Hippocampal formation (tissue), 2 donors: ENCODE measurements at regions not wholly inside any gene's neighbourhood (a gene's known extent, or its start where the extent isn't known, plus 50 kb on each side); places are given as distances from the start of the nearest gene placed in this dataset.
A peak's percentile ranks its signal among the peaks of the same experiment; 100 is the strongest.

Source experiments
- DNase-seq, 2 donors: peaks; one replicate each; lab custom pipeline; 2025; lab: John Stamatoyannopoulos, UW

DNA sequence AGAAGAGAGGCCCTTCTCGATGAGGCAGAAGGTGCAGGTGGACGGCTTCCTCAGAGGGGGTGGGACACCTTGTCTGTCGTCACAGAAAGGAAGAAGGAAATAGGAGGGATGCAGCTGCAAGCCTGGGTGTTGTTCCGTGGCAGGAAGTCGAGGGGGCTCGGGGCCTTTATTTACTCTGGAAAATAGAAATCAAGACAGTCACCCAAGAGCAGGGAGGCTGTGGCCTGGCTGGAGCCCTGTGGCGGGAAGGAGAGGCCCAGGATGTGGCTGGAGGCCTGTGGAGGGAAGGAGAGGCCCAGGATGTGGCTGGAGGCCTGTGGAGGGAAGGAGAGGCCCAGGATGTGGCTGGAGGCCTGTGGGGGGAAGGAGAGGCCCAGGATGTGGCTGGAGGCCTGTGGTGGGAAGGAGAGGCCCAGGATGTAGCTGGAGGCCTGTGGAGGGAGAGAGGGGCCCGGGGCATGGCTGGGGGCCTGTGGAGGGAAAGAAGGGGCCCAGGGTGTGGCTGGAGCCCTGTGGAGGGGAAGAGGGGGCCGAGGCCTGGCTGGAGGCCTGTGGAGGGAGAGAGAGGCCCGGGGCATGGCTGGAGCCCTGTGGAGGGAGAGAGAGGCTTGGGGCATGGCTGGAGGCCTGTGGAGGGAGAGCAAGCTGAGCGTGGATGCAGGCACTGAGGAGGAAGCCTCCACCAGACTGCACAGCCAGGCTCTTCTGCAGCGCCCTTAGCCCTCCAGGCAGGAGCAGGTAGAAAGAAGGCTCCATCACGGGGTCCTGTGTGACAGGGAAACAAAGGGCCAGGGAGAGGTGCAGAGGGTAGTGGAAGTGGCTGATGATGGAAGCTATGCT lies 97.3 kb upstream of the SFMBT2 start:
- no peak for DNase-seq

DNA sequence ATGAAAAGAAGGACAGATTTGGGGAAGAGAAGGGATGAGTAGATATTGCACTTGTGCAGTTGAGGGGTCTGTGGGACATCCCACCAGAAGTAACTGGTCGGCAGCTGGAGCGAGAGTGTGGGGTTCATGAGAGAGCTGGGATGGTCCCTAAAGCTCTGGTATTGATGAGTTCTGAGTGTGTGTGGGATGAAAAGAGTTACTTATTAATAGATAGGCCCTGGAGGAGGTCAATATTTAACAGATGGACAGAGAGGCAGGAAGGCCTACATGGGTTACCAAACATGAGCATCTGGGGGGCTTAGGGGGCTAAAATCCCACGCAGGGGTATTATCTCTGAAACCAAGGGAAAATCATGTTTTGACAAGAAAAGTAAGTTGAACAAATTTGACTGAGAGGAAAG lies 95.7 kb upstream of the SFMBT2 start:
- no peak for DNase-seq

DNA sequence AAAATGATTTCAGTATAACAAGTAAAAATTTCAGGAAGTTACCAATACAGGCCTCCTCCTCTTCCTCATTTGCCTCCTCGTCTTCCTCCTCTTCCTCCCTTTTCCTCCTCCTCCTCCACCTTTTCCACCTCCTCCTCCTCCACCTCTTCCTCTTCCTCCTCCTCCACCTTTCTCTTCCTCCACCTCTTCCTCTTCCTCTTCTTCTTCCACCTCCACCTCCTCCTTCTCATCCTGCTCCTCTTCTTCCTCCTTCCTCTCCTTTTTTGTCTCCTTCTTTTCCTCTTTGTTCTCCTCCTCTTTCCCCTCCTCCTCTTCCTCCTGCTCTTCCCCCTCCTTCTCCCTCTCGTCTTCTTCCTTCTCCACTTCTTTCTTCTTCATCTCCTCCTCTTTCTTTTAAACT lies 94.4 kb upstream of the SFMBT2 start:
- DNase-seq = no peak

DNA sequence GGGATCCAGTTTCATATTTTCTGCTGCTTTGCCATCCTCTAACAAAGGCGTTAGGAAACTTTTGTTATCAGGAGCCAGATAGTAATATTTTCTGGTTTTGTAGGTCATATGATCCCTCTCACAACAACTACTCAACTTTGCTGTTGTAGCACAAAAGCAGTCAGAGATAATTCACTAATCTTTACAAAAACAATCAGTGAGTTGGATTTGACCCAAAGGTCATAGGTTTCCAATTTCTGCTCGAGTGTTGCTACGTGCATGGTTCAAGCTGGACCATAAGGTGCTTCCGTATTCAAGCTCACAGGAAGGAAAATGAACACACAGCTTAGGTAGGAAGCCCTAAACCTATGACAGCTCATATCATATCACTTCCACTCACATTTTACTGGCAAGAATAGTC lies 92.4 kb upstream of the SFMBT2 start:
- DNase-seq = no peak

DNA sequence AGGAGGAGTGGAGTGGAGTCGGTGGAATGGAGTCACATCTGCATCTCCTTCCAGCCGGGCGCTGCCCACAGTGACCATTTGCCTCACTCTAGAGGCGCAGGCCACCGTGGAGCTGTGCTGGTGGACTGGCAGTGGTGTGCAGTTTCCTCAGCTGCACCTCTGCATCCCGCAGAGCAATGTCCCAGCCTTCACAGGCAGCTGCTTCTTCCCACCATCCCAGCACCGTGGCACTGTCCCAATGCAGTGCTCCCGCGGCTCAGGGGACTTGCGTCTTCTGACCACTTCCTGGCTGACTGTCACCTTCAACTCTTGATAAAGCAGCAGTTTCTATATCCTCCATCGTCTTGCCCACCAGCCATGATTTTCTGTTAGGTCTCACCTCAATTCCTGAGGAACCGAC lies 90.3 kb upstream of the SFMBT2 start:
- DNase-seq = no peak

DNA sequence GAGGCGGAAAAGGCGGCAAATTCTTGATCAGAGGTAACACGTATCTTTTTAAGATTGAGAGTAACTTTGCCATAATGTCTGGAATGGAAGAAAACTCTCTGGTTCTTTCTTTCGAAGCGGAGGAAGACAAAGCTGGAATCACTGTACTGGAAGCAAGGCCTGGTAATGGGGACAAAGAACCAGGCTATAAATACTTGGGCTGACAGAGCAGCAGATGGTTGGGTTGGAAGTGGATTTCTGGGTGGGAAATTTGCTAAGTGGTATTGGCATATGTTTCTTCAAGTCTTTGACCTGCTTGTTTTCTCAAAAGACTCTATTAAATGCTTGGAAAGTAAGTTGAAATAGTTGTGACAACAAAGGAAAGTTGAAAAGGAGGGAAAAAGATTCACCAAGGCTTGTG lies 87.3 kb upstream of the SFMBT2 start:
- DNase-seq = no peak

DNA sequence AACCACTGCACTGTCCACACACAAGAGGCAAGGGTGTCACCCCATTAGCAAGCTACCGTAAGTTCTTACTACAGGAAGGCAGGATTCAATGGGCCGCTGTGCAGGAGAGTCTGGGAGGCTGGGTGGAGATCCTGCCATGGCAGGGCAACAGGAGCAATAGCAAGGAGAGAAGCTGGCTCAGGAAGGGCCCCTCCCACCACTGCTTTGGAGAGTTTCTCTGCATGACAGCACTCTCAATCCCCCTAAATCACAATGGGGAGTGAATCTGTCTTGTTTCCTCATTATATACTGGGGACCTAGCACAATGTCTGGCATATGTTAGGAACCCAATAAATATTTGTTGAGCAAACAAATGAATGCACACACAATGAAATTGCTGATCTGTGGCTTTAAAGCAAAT lies 83.2 kb upstream of the SFMBT2 start:
- no peak for DNase-seq

DNA sequence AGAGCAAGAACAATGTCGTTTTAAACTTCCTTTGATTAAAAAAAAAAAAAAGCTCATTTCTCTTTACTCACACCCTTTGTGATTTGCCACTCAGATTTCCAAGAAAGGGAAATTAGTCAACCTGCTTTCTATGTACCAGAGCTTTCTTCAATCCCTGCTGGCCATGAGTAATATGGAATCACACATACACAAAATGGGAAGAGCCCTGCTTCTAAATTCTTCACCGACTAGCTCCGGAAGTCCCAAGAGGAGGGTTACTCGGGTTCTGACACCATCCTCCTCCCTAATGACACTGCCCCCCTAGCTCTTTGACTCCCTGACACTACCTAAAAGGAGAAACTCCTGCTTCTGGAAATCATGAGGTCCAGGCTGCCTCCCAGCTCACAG lies 81.8 kb upstream of the SFMBT2 start:
- no peak for DNase-seq

DNA sequence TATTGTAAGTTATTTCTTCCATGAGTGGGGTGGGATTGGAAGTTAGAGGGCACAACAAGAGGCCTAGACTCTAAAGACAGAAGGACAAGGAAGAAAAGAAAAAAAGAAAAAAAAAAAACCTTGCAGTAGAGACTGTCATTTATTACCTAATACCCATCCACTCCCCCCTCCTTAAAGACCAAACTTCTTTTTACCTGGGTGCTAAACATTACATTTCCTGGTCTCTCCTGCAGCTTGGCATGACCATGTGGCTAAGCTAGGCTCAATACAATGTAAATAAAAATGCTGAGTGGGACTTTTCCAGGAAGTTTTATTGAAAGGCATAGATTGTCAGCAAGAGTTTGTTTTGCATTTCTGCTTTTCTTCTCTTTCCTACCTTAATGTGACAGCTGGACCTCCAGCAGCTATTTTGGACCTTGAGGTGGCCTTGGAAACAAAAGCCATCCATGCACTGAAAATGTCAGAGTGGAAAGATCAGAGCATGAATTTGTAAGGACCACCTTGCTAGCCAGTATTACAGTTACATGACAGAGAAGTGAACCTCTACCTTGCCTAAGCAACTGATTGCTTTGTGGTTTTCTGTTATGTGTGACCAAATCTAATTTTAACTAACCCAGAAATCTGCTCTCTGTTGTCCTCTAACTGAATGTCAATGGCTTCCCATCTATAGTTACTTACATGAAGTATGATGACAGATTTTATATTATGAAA lies 81.3 kb upstream of the SFMBT2 start:
- DNase-seq = no peak

DNA sequence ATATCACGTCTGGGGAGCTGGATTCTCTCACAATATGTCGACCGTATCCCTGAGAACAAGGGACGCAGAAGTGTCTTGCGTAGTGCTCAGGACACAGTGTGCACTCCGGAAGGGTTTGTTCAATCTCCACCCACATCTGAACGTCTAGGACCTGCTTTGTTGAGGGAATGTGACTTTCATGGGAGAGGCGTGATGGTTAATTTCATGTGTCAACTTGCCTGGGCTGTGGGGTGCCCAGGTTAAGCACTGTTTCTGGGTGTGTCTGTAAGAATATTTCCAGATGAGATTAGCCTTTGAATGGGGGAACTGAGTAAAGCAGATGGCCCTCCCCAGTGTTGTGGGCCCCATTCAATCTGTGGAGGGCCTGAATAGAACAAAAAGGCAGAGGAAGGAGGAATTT lies 80.4 kb upstream of the SFMBT2 start:
- no peak for DNase-seq

DNA sequence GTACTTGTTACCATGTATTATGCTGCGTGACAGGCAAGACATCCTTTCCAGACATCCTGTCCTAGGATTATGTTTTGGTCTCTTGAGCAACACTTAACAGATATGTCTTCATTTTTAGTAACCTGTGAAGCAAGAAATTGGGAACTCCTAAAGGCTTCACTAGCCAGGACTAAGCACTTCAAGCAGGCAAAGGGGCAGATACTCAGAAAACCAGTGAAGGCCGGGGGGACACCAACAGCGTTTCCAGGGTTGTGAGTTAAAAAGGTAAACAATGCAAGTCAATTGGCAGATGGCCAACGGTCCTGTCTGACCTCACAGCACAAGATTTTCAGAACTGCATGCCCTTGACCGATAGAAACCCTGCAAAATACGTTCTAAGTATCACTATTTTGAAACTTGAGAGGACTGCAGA lies 77.6 kb upstream of the SFMBT2 start:
- DNase-seq = no peak

DNA sequence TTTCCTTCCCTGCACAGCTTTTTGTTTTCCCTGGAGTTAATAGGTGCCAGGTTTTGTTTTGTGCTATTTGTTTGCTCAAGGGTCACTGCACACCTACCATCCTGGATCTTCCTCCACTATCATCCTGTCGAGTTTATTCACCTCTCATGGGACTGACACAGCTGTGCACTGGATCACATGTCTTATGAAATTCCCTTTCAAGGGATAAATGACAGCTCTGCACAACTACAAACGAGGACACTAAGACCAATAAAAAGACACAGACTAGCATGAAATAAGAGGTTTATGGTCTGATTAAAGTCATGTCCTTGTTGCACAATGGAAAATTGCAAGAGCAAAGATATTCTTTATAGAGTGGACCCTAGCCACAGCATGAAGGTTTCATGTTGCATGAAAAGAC lies 76.7 kb upstream of the SFMBT2 start:
- DNase-seq = no peak

DNA sequence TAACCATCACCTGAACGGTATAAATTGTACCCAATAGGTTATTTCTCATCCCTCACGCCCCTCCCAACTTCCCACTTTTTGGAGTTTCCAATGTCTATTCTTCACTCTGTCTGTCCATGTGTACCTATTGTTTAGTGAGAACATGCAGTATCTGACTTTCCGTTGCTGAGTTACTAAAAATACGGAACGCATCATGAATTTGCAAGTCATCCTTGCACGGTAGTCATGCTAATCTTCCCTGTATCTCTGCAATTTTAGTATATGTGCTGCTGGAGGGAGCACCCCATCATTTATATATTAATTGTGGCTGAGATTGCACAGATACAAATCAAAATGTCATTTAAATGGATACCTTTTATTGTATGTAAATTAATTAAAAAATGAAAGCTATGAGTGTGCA lies 75.7 kb upstream of the SFMBT2 start:
- no peak for DNase-seq

DNA sequence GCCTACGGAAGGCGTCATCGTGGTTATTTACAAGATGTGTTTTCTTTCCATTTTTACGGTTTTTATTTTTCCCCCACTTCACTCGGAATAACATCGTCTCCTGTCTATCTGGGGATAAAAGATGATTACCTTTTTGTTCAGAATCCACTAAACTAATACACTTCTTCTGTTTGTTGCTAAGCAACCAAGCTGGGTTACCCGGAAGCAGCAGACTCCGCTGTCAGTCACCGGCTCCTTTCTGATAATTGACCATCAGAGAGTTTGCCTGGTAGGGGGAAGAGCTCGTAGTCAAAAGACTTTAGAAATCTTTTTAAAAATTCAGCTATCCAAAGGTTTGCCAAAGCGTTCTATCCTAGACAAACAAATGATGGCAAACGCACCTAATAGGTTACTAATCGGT lies 75.0 kb upstream of the SFMBT2 start:
- DNase-seq = no peak

DNA sequence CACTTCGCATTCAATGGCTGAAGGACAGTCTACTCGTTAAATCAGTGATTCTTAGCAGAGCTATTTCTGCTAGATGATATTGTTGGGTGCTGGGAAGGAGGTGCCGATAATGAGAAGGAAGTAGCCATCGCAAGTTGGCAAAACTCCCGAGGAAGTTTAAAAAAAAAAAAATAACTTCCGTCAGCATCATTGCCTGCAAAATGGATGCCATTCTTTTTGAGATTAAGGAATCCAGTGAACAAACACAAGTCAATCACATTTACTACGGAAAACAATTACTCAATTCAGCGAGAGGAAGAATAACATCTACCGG lies 74.4 kb upstream of the SFMBT2 start:
- no peak for DNase-seq

DNA sequence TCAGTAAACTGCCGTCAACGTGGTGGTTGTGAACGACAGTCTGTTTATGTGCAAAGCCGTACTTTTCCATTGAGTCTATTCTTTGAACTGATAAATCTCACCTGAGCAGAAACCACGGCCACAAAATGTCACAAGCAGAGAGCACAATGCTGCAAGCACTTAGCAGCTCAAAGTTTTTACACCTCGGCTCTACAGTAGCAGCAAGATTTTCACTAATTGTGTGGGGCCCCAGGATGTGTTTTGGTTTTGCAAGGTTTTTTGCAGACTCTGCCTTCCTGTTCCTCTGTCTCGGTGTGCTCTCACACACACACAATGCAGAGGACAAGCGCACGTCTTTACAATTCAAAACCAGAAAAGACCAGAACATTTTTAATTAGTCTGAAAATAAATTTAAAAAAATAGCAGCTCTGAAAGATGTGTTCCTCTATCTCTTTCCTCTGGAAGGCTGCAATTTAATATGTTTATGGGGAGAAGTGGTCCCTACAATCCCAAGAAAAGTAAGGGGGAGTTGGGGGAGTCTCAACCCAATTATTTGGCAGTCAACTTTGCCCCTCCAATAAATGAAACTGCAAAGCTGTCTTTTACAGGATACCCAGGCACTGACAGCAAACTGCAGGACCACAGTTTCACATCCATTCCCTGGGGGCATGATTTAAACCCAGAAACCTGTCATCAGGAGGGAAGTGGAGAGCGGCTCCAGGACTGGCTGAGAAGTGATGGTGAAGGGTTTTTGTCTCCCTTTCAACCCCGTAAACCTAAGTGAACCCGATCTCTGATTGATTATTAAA lies 73.8 kb upstream of the SFMBT2 start:
- DNase-seq = no peak

DNA sequence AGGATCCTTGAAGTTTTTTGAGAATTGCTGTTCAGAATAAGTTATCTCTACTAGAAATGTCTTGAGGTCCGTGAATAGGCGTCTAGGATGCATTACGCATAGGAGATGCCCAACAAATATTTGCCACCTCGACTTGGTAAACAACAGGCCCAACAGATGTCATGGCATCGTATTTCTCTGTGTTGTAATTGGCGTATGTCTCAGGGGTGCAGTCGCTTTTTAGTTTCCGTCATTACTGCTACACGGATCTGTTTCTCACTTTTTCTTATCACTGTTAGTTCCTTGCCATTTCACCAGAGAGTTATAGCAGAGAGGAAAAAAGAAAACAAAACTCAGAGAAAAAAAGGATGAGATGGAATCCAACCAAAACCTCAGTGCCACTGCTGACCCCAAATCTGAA lies 73.0 kb upstream of the SFMBT2 start:
- no peak for DNase-seq

DNA sequence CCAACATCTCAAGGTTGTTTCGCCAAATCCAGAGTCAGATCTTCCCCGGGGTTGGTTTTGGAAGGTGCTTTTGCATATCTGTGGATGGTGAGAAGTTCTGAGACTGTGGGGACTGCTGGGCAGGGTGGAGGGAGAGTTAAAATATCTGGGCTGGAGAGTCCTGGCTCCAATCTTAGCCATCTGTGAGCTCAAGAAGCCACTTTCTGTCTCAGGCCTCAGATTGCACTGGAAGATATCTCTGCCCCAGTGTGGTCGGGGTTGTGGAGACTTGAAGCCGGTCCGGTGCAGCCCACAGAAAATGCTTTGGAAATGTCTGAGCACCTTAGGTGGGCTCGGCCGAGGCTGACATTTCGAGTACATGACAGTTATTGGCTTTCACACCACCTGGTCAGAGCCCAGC lies 72.2 kb upstream of the SFMBT2 start:
- DNase-seq = no peak

DNA sequence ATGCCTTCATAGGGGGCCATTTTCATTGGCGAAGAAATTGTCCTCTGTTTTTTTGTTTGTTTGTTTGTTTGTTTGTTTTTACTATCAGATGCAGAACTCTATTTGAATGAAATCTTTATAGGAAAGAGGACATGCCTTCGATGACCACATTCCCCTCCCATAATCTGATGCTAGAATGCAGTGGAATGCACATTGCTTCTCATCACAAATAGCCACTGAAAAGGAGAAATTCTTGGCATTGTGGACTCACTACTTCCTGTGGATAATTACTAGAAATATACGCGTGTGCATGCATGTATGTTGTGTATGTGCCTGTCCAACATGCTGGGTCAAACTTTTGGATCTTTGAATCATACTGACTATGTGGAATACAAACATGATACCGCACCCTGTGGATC lies 70.5 kb upstream of the SFMBT2 start:
- no peak for DNase-seq

DNA sequence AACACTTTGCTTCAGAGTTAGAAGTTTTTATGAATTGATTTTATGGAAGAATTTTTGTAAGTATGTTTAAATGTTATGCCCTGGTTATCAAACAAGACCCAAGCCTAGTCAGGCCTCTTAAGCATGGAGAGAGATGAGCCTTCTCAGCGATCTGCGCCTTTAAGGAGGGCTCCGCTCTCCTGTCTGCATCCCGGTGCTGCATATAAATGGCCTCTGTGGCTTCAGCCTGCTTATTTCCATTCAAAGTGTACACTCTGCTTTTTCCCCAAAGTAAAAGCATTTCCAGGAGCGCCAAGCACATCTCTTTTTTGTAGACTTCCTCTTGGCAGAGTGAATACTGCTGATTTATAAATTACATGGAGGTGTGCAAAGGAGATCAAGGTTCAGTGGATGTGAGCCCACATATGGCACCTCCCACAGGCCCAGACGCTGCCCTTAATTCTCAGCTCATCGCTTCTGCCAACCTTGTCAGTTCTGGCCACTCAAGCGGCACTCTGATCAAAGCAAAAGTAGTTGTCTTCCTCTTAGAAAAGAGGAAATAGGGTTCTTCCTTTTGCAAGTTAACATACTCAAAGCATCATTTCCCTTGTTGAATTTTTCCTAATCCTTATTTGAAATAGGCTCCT lies 70.0 kb upstream of the SFMBT2 start:
- peak in 1 of 2 donors; percentile 36 for DNase-seq

DNA sequence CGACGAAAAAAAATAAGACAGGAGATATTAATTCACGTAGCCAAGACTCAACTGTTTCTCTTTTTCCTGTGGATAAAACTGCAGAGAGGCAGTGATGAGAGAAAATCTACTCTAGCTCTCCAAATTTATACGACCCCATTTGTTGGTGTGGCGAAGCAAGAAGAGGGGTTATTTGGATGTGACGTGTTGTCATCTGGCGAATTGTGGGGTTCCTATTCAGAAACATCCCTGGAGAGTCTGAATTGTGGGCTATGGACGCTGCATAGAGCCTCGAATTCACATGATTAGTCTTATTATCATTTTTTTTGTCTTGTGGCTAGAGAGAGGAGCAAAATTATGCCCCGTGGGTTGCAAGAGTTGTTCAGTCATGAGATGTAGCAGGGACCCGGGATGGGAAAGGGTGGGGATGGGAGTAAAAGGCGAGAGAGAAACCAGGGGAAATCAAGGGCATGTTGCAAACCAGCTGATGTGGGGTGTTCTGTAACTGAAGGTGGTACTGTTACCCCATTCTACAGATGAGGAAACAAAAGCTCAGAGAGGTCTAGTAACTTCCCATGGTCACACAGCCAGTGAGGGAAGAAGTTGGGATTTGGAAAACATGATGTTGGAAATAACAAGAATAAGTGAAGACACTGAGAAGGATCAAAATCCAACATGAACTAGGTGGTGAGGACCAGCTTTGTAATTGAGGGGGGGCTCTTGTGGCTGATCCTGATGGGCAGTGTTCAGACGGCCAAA lies 69.2 kb upstream of the SFMBT2 start:
- no peak for DNase-seq
